COR-L47 (cell line): ENCODE measurements at regions not wholly inside any gene's neighbourhood (a gene's known extent, or its start where the extent isn't known, plus 50 kb on each side); places are given as distances from the start of the nearest gene placed in this dataset.
"Not testable (repeated sequence)": the region's sequence is repeated elsewhere in the genome, so short reads cannot be mapped to it uniquely, and the experiment has no call there.

Experiments used
- DNase-seq: peaks from one replicate; lab custom pipeline; 2025; lab: John Stamatoyannopoulos, UW

DNA sequence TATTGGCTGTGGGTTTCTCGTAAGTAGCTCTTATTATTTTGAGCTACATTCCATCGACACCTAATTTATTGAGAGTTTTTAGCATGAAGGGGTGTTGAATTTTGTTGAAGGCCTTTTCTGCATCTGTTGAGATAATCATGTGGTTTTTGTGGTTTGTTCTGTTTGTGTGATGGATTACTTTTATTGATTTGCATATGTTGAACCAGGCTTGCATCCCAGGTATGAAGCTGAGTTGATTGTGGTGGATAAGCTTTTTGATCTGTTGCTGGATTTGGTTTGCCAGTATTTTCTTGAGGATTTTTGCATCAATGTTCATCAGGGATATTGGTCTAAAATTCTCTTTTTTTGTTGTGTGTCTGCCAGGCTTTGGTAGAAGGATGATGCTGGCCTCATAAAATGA lies 301.5 kb downstream of the BCKDHB start:
- not testable (repeated sequence) for DNase-seq

DNA sequence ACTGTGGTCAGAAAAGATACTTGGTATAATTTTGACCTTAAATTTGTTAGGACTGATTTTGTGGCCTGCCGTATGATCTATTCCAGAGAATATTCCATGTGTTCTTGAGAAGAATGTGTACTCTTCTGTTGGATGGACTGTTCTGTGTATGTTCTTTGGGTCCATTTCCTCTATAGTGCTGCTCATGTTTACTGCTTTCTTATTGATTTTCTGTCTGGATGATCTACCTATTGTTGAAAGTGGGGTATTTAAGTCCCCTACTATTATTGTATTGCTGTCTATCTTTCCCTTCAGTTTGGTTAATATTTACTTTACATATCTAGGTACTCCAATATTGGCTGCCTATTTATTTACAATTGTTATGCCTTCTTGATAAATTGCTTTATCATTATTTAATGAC lies 298.4 kb downstream of the BCKDHB start:
- DNase-seq: no peak

GRCh38 chr6:80403365-80403764 lies 296.9 kb downstream of the BCKDHB start:
- DNase-seq: no peak

DNA sequence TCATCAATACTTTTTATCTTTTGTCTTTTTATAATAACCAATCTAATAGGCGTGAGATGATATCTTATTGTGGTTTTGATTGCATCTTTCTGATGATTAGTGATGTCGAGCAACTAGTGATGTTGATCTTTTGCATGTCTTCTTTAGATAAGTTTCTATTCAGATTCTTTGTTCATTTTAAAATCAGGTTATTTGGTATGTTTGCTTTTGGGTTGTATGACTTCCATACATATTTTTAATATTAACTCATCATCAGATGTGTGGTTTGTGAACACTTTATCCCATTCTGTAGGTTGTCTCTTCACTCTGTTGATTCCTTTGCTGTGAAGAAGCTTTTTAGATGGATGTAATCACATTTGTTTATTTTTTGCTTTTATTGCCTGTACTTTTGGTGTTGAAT lies 295.8 kb downstream of the BCKDHB start:
- no peak for DNase-seq
